ENCODE measurements at regions not wholly inside any gene's neighbourhood (a gene's known extent, or its start where the extent isn't known, plus 50 kb on each side); places are given as distances from the start of the nearest gene placed in this dataset.

GRCh38 chr18:11506856-11507255, 102.5 kb upstream of the SLC35G4 start (continued):
- TF ChIP-seq, protein P1, sequence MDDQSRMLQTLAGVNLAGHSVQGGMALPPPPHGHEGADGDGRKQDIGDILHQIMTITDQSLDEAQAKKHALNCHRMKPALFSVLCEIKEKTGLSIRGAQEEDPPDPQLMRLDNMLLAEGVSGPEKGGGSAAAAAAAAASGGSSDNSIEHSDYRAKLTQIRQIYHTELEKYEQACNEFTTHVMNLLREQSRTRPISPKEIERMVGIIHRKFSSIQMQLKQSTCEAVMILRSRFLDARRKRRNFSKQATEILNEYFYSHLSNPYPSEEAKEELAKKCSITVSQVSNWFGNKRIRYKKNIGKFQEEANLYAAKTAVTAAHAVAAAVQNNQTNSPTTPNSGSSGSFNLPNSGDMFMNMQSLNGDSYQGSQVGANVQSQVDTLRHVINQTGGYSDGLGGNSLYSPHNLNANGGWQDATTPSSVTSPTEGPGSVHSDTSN (IDR thresholded peaks at IDR 0.05), result no peak
- TF ChIP-seq, protein P2, sequence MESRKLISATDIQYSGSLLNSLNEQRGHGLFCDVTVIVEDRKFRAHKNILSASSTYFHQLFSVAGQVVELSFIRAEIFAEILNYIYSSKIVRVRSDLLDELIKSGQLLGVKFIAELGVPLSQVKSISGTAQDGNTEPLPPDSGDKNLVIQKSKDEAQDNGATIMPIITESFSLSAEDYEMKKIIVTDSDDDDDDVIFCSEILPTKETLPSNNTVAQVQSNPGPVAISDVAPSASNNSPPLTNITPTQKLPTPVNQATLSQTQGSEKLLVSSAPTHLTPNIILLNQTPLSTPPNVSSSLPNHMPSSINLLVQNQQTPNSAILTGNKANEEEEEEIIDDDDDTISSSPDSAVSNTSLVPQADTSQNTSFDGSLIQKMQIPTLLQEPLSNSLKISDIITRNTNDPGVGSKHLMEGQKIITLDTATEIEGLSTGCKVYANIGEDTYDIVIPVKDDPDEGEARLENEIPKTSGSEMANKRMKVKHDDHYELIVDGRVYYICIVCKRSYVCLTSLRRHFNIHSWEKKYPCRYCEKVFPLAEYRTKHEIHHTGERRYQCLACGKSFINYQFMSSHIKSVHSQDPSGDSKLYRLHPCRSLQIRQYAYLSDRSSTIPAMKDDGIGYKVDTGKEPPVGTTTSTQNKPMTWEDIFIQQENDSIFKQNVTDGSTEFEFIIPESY (IDR thresholded peaks at IDR 0.05; ENCODE audit: borderline replicate concordance, low read depth), result no peak
- TF ChIP-seq GABPA (IDR thresholded peaks at IDR 0.05; ENCODE audit: low read depth) (no peak), SMC3 (IDR thresholded peaks at IDR 0.05; ENCODE audit: low read depth, low read length) (no peak), RFX5 (IDR thresholded peaks at IDR 0.05; ENCODE audit: low read length) (no peak)
- TF ChIP-seq, protein P3, sequence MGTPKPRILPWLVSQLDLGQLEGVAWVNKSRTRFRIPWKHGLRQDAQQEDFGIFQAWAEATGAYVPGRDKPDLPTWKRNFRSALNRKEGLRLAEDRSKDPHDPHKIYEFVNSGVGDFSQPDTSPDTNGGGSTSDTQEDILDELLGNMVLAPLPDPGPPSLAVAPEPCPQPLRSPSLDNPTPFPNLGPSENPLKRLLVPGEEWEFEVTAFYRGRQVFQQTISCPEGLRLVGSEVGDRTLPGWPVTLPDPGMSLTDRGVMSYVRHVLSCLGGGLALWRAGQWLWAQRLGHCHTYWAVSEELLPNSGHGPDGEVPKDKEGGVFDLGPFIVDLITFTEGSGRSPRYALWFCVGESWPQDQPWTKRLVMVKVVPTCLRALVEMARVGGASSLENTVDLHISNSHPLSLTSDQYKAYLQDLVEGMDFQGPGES (IDR thresholded peaks at IDR 0.05; ENCODE audit: low read depth, low read length), result no peak

GRCh38 chr18:11505993-11506392, 103.4 kb upstream of the SLC35G4 start:
- Histone ChIP-seq H3K4me2 (no peak overlapping the region), H3K9ac (no peak overlapping the region), H3F3A (replicated peaks; ENCODE audit: insufficient read depth) (peaks cover 1% of the 10 kb centered on the region), H3K27ac (ENCODE audit: low read depth in 2 of 2, low read length in 1 of 2) (no peak overlapping the region), H4K20me1 (ENCODE audit: insufficient read depth) (no peaks in the 10 kb centered on the region), H3K79me2 (ENCODE audit: insufficient read depth) (no peaks in the 10 kb centered on the region), H3K4me1 (ENCODE audit: control insufficient read depth in 1 of 2, insufficient read depth in 2 of 2, low read depth in 1 of 2, low read length in 1 of 2) (no peaks in the 10 kb centered on the region), H3K36me3 (replicated peaks in 1 of 2; ENCODE audit: control insufficient read depth in 1 of 2, insufficient read depth in 2 of 2, low read length in 1 of 2) (no peaks in the 10 kb centered on the region), H3K9me2 (0 out of 2 replicates have a peak, but pooled peaks cover 3% of the 10 kb centered on the region), H3K27me3 (ENCODE audit: insufficient read depth) (no peaks in the 10 kb centered on the region; the same call in 1 of the 2 replicates), H3K4me3 (ENCODE audit: low read depth in 2 of 2, low read length in 1 of 2) (no peak overlapping the region), H3K9me3 (no peaks in the 10 kb centered on the region), H2AFZ (ENCODE audit: low read depth) (no peak overlapping the region)
- no peak for DNase-seq
- TF ChIP-seq FOXJ3 (CRISPR knock-in tag; IDR thresholded peaks at IDR 0.05) (no peak), TEAD4 (IDR thresholded peaks at IDR 0.05; ENCODE audit: borderline replicate concordance, insufficient read depth) (no peak), USF1 (IDR thresholded peaks at IDR 0.05; ENCODE audit: borderline replicate concordance, low read depth) (no peak), MEF2A (IDR thresholded peaks at IDR 0.05; ENCODE audit: borderline replicate concordance, low read depth) (no peak)
- CTCF ChIA-PET, result interaction anchor here (1.1 kb wide), 1 partner anchor 13 kb away, joined by 3 read pairs; no protein-coding TSS in a partner anchor
- 2% methylated on average over 5 of the region's 5 CpGs for WGBS (ENCODE audit: low lambda C conversion rate)
- POLR2A ChIA-PET, result no interaction called here
